Liver (tissue), 7 donors: ENCODE measurements at regions not wholly inside any gene's neighbourhood (a gene's known extent, or its start where the extent isn't known, plus 50 kb on each side); places are given as distances from the start of the nearest gene placed in this dataset.

Experiments
- DNase-seq: peaks from one replicate; pipeline ENCODE4 v3.0.0-alpha.2; 2017; ENCODE audit warnings: low spot score
- H3K27ac ChIP-seq, 2 donors: one replicate each; pipeline ENCODE4 v1.7.0; 2013; ENCODE audit warnings: inconsistent platforms in 2 of 2, low read length in 2 of 2, control low read depth in 1 of 2, low read depth in 1 of 2, mild to moderate bottlenecking in 1 of 2
- H3K27me3 ChIP-seq, 4 donors: one replicate each; pipeline versions ENCODE4 v1.6.1 to v1.7.0; 2013; ENCODE audit warnings: low read length in 3 of 4, inconsistent platforms in 1 of 4, mild to moderate bottlenecking in 1 of 4, moderate library complexity in 1 of 4; ENCODE audit not compliant: control insufficient read depth in 4 of 4, insufficient read depth in 4 of 4
- H3K36me3 ChIP-seq, 4 donors: one replicate each; pipeline versions ENCODE4 v1.6.1 to v1.7.0; 2013; ENCODE audit warnings: low read length in 3 of 4, mild to moderate bottlenecking in 3 of 4, low read depth in 1 of 4, moderate library complexity in 1 of 4; ENCODE audit not compliant: control insufficient read depth in 4 of 4, insufficient read depth in 3 of 4
- H3K4me1 ChIP-seq, 4 donors: one replicate each; pipeline versions ENCODE4 v1.6.1 to v1.7.0; 2013; ENCODE audit warnings: low read length in 3 of 4, mild to moderate bottlenecking in 3 of 4, moderate library complexity in 1 of 4; ENCODE audit not compliant: control insufficient read depth in 4 of 4, insufficient read depth in 4 of 4
- H3K4me3 ChIP-seq, 3 donors: one replicate each; pipeline versions ENCODE4 v1.6.1 to v1.7.0; 2013; ENCODE audit warnings: low read length in 3 of 3, control low read depth in 1 of 3, low read depth in 1 of 3, mild to moderate bottlenecking in 1 of 3
- H3K9ac ChIP-seq, 2 donors: one replicate each; pipeline ENCODE4 v1.7.0; 2013; ENCODE audit warnings: low read length in 2 of 2, mild to moderate bottlenecking in 2 of 2, moderate library complexity in 2 of 2, control low read depth in 1 of 2, low read depth in 1 of 2
- H3K9me3 ChIP-seq, 4 donors: one replicate each; pipeline versions ENCODE4 v1.6.1 to v1.7.0; 2013; ENCODE audit warnings: low read length in 3 of 4; ENCODE audit not compliant: control insufficient read depth in 4 of 4
- CTCF ChIP-seq: fragments of 150-350 bp; IDR thresholded peaks from 2 replicates; pipeline ENCODE4 v1.5.1; 2017; ENCODE audit warnings: improper control_type of control experiment, low read depth, low read length; ENCODE audit not compliant: missing input control
- EGR1 ChIP-seq, 2 donors: IDR thresholded peaks; 2 replicates each; pipeline ENCODE4 v1.6.1; 2016 to 2018; ENCODE audit warnings: antibody characterized with exemption in 2 of 2, low read depth in 2 of 2
- FOXA1 ChIP-seq: IDR thresholded peaks from 2 replicates; pipeline ENCODE4 v1.6.1; 2016; ENCODE audit warnings: antibody characterized with exemption
- FOXA2 ChIP-seq: IDR thresholded peaks from 2 replicates; pipeline ENCODE4 v1.6.1; 2016; ENCODE audit warnings: antibody characterized with exemption
- GABPA ChIP-seq, 2 donors: IDR thresholded peaks in 1 of 2; conservative IDR thresholded peaks in 1 of 2; 2 replicates each; pipeline ENCODE4 v1.6.1; 2016; ENCODE audit warnings: antibody characterized with exemption in 2 of 2, mild to moderate bottlenecking in 1 of 2, moderate library complexity in 1 of 2
- HNF4A ChIP-seq, 2 donors: conservative IDR thresholded peaks; 2 replicates each; pipeline ENCODE4 v1.6.1; 2016; ENCODE audit warnings: antibody characterized with exemption in 2 of 2, mild to moderate bottlenecking in 2 of 2
- HNF4G ChIP-seq: IDR thresholded peaks from 2 replicates; pipeline ENCODE4 v1.6.1; 2016; ENCODE audit warnings: antibody characterized with exemption
- JUND ChIP-seq, 2 donors: IDR thresholded peaks; 2 replicates each; pipeline ENCODE4 v1.6.1; 2016; ENCODE audit warnings: antibody characterized with exemption in 2 of 2
- NR2F2 ChIP-seq: IDR thresholded peaks from 2 replicates; pipeline ENCODE4 v1.6.1; 2016; ENCODE audit warnings: antibody characterized with exemption
- RAD21 ChIP-seq, 2 donors: IDR thresholded peaks; 2 replicates each; pipeline ENCODE4 v1.6.1; 2016; ENCODE audit warnings: antibody characterized with exemption in 2 of 2, mild to moderate bottlenecking in 2 of 2
- RXRA ChIP-seq, 2 donors: IDR thresholded peaks; 2 replicates each; pipeline ENCODE4 v1.6.1; 2017 to 2018; ENCODE audit warnings: antibody characterized with exemption in 2 of 2, mild to moderate bottlenecking in 1 of 2
- SP1 ChIP-seq: IDR thresholded peaks from 2 replicates; pipeline ENCODE4 v1.6.1; 2018; ENCODE audit warnings: antibody characterized with exemption, mild to moderate bottlenecking
- TAF1 ChIP-seq: conservative IDR thresholded peaks from 2 replicates; pipeline ENCODE4 v1.6.1; 2016; ENCODE audit warnings: antibody characterized with exemption, mild to moderate bottlenecking
- YY1 ChIP-seq: IDR thresholded peaks from 2 replicates; pipeline ENCODE4 v1.6.1; 2016; ENCODE audit warnings: antibody characterized with exemption, mild to moderate bottlenecking
- TF ChIP-seq, protein P1 (sequence below): IDR thresholded peaks from 2 replicates; pipeline ENCODE4 v1.6.1; 2016; ENCODE audit warnings: antibody characterized with exemption, mild to moderate bottlenecking
- TF ChIP-seq, protein P2 (sequence below): IDR thresholded peaks from 2 replicates; pipeline ENCODE4 v1.6.1; 2016; ENCODE audit warnings: antibody characterized with exemption
- TF ChIP-seq, protein P3 (sequence below): IDR thresholded peaks from 2 replicates; pipeline ENCODE4 v1.6.1; 2016; ENCODE audit warnings: antibody characterized with exemption
- donor health status: healthy.
- donor health status: healthy.
- donor health status: healthy.
- donor health status: healthy.

DNA sequence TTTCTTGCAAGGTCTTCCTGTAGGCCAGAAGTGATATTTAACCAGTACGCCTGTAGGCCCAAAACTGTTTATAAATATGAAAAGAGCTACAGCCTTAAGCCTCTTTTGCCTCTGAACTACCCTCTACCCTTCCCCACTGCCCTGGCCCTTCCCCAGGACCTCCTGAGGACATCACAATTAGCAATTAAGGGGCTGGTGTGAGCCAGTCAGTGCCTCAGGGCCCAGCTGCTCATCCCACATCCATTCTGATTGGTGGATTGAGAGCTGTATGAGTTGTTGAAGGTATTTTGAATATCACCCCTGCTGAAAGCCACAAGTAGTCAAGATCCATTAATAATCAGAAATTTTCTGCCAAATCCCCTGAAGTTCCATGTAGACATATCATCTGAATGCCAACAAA is 126.3 kb upstream of the TACR1 start (continued):
- TF ChIP-seq, protein P1, sequence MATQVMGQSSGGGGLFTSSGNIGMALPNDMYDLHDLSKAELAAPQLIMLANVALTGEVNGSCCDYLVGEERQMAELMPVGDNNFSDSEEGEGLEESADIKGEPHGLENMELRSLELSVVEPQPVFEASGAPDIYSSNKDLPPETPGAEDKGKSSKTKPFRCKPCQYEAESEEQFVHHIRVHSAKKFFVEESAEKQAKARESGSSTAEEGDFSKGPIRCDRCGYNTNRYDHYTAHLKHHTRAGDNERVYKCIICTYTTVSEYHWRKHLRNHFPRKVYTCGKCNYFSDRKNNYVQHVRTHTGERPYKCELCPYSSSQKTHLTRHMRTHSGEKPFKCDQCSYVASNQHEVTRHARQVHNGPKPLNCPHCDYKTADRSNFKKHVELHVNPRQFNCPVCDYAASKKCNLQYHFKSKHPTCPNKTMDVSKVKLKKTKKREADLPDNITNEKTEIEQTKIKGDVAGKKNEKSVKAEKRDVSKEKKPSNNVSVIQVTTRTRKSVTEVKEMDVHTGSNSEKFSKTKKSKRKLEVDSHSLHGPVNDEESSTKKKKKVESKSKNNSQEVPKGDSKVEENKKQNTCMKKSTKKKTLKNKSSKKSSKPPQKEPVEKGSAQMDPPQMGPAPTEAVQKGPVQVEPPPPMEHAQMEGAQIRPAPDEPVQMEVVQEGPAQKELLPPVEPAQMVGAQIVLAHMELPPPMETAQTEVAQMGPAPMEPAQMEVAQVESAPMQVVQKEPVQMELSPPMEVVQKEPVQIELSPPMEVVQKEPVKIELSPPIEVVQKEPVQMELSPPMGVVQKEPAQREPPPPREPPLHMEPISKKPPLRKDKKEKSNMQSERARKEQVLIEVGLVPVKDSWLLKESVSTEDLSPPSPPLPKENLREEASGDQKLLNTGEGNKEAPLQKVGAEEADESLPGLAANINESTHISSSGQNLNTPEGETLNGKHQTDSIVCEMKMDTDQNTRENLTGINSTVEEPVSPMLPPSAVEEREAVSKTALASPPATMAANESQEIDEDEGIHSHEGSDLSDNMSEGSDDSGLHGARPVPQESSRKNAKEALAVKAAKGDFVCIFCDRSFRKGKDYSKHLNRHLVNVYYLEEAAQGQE: no peak
- no peak for TF ChIP-seq FOXA2
- TF ChIP-seq RXRA (IDR thresholded peaks at IDR 0.05): no peak
- no peak for TF ChIP-seq HNF4G

- H3K27ac ChIP-seq: no peak overlapping the region
- peaks cover 0 to 3% (median 0%) of the 10 kb centered on the region in 4 donors for H3K27me3 ChIP-seq
- H3K9me3 ChIP-seq: no peaks in the 10 kb centered on the region
- DNase-seq: no peak
- no peaks in the 10 kb centered on the region for H3K4me1 ChIP-seq
- H3K36me3 ChIP-seq: no peaks in the 10 kb centered on the region
- no peak overlapping the region for H3K9ac ChIP-seq
- H3K4me3 ChIP-seq: no peak overlapping the region
- TF ChIP-seq, protein P2, sequence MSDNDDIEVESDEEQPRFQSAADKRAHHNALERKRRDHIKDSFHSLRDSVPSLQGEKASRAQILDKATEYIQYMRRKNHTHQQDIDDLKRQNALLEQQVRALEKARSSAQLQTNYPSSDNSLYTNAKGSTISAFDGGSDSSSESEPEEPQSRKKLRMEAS: no peak
- TF ChIP-seq FOXA2 (no peak), HNF4G (no peak), RXRA (IDR thresholded peaks at IDR 0.05) (no peak), HNF4A (conservative IDR thresholded peaks at IDR 0.05) (no peak), SP1 (no peak), JUND (IDR thresholded peaks at IDR 0.05) (no peak), NR2F2 (no peak), YY1 (no peak), GABPA (IDR thresholded peaks at IDR 0.05 in 1 of 2, conservative IDR thresholded peaks at IDR 0.05 in 1 of 2) (no peak), RAD21 (IDR thresholded peaks at IDR 0.05) (no peak), TAF1 (no peak), CTCF (no peak), FOXA1 (no peak), EGR1 (IDR thresholded peaks at IDR 0.05; ENCODE audit: low read depth in 2 of 2) (no peak)
- TF ChIP-seq, protein P3, sequence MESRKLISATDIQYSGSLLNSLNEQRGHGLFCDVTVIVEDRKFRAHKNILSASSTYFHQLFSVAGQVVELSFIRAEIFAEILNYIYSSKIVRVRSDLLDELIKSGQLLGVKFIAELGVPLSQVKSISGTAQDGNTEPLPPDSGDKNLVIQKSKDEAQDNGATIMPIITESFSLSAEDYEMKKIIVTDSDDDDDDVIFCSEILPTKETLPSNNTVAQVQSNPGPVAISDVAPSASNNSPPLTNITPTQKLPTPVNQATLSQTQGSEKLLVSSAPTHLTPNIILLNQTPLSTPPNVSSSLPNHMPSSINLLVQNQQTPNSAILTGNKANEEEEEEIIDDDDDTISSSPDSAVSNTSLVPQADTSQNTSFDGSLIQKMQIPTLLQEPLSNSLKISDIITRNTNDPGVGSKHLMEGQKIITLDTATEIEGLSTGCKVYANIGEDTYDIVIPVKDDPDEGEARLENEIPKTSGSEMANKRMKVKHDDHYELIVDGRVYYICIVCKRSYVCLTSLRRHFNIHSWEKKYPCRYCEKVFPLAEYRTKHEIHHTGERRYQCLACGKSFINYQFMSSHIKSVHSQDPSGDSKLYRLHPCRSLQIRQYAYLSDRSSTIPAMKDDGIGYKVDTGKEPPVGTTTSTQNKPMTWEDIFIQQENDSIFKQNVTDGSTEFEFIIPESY: no peak
- TF ChIP-seq, protein P1: no peak
Observed at GRCh38 chr2:75324861-75325284, 125.6 kb upstream of the TACR1 start.
